SK-N-MC (cell line): ENCODE measurements at regions not wholly inside any gene's neighbourhood (a gene's known extent, or its start where the extent isn't known, plus 50 kb on each side); places are given as distances from the start of the nearest gene placed in this dataset.

Source experiments
- EZH2 ChIP-seq: fragments of 200-600 bp; sonication (generic); IDR thresholded peaks from one replicate; pipeline ENCODE4 v1.6.1; 2017; ENCODE audit warnings: antibody characterized with exemption
- POLR2AphosphoS5 ChIP-seq: IDR thresholded peaks from 2 replicates; pipeline ENCODE4 v1.6.1; 2012; ENCODE audit warnings: mild to moderate bottlenecking, low read depth, low read length, borderline replicate concordance

DNA sequence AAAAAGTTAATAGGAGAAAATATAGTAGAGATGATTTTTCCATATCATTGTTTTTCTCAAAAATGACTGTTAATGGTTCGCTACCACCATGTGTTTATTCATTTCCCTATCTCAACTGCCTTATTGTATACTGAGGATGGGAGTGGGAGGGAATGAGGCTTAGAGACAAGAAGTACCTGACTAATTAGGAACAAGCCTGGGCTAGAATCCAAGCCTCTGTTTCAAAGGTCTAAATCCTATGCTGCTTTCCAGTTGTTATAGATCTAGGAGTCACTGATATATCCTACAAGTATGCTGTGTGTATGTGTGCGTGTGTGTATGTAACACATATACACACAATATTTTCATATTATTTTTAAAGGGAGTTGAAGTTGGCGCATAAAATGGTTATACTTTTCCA is 465.9 kb downstream of the EPHA4 start:
- TF ChIP-seq EZH2 (no peak), POLR2AphosphoS5 (no peak)
